H1 (cell line): ENCODE measurements at regions not wholly inside any gene's neighbourhood (a gene's known extent, or its start where the extent isn't known, plus 50 kb on each side); places are given as distances from the start of the nearest gene placed in this dataset.

ENCODE experiments used
- CTCF ChIA-PET: fragments of 300-600 bp; sonication (Branson Sonifier 250); formaldehyde crosslinking; loops from one replicate; lab custom pipeline; 2021; ENCODE audit not compliant: partially characterized antibody; lab: Charles Lee
- POLR2A ChIA-PET: fragments of 300-600 bp; sonication (Branson Sonifier 250); formaldehyde crosslinking; loops from one replicate; lab custom pipeline; 2021; ENCODE audit warnings: inconsistent platforms; ENCODE audit not compliant: partially characterized antibody; lab: Charles Lee
- DNase-seq, 2 experiments: peaks; one replicate each; pipeline versions ENCODE4 v3.0.0 to v3.0.0-alpha.2; 2010 to 2022; ENCODE audit warnings: low spot score in 2 of 2, low read depth in 1 of 2, mixed read lengths in 1 of 2
- FAIRE-seq: peaks from 2 replicates; lab custom pipeline; 2011; peaks lifted over from hg19 to GRCh38; lab: Jason Lieb, UNC
- H2AFZ ChIP-seq: 2 replicates; pipeline ENCODE4 v1.8.1; 2012; ENCODE audit warnings: low read length, inconsistent platforms
- H2AK5ac ChIP-seq: 2 replicates; pipeline ENCODE4 v1.6.1; 2013; ENCODE audit warnings: low read depth, low read length
- H2BK120ac ChIP-seq: replicated peaks from 2 replicates; pipeline ENCODE3; 2013; ENCODE audit warnings: low read depth, low read length, inconsistent platforms
- H2BK12ac ChIP-seq: 2 replicates; pipeline ENCODE4 v1.6.1; 2013; ENCODE audit warnings: low read depth, low read length
- H2BK15ac ChIP-seq: 2 replicates; pipeline ENCODE4 v1.6.1; 2013; ENCODE audit warnings: low read length
- H2BK20ac ChIP-seq: 2 replicates; pipeline ENCODE4 v1.6.1; 2013; ENCODE audit warnings: low read length
- H2BK5ac ChIP-seq: 2 replicates; pipeline ENCODE4 v1.6.1; 2013; ENCODE audit warnings: low read depth, low read length
- H3K14ac ChIP-seq: 2 replicates; pipeline ENCODE4 v1.6.1; 2013; ENCODE audit warnings: inconsistent platforms; ENCODE audit not compliant: insufficient read length
- H3K18ac ChIP-seq: 2 replicates; pipeline ENCODE4 v1.6.1; 2013; ENCODE audit warnings: low read length; ENCODE audit errors: extremely low read depth
- H3K23ac ChIP-seq: 2 replicates; pipeline ENCODE4 v1.6.1; 2013; ENCODE audit warnings: inconsistent platforms; ENCODE audit not compliant: insufficient read length
- H3K23me2 ChIP-seq: 2 replicates; pipeline ENCODE4 v1.6.1; 2013; ENCODE audit warnings: low read depth, low read length
- H3K27ac ChIP-seq: 2 replicates; pipeline ENCODE4 v1.6.1; 2011; ENCODE audit warnings: low read depth, low read length, inconsistent platforms
- H3K27me3 ChIP-seq, 4 experiments: replicated peaks in 1 of 4; 1 replicate in 1 of 4; 2 replicates in 3 of 4; pipeline versions ENCODE4 v1.6.1 to v1.8.1; 2011 to 2013; ENCODE audit warnings: low read length in 3 of 4, mild to moderate bottlenecking in 3 of 4, inconsistent platforms in 2 of 4, mixed read lengths in 2 of 4, moderate library complexity in 1 of 4; ENCODE audit not compliant: control insufficient read depth in 3 of 4, insufficient read depth in 3 of 4; ENCODE audit errors: extremely low read depth in 1 of 4
- H3K36me3 ChIP-seq, 4 experiments: 2 replicates each; pipeline versions ENCODE4 v1.6.1 to v1.8.1; 2011 to 2013; ENCODE audit warnings: mild to moderate bottlenecking in 4 of 4, low read length in 3 of 4, moderate library complexity in 2 of 4, control low read depth in 1 of 4, inconsistent platforms in 1 of 4; ENCODE audit not compliant: insufficient read depth in 4 of 4, control insufficient read depth in 2 of 4
- H3K4ac ChIP-seq: replicated peaks from 2 replicates; pipeline ENCODE3; 2013; ENCODE audit warnings: low read length, low read depth, mixed read lengths, inconsistent platforms; ENCODE audit not compliant: insufficient read length
- H3K4me1 ChIP-seq, 4 experiments: replicated peaks in 1 of 4; 1 replicate in 1 of 4; 2 replicates in 3 of 4; pipeline versions ENCODE4 v1.6.1 to v1.8.1; 2011 to 2013; ENCODE audit warnings: low read length in 3 of 4, inconsistent platforms in 2 of 4, mixed read lengths in 1 of 4; ENCODE audit not compliant: insufficient read depth in 4 of 4, control insufficient read depth in 3 of 4
- H3K4me2 ChIP-seq, 2 experiments: 2 replicates each; pipeline versions ENCODE4 v1.6.1 to v1.8.1; 2011 to 2013; ENCODE audit warnings: low read depth in 2 of 2, low read length in 2 of 2, control low read depth in 1 of 2, inconsistent platforms in 1 of 2, mild to moderate bottlenecking in 1 of 2; ENCODE audit not compliant: insufficient read depth in 1 of 2
- H3K4me3 ChIP-seq, 4 experiments: fragments of 200-600, 300-600 bp in 1 of 4; sonication (generic), shearing (Covaris generic), sonication (Bioruptor Twin) in 1 of 4; 2 replicates each; pipeline versions ENCODE4 v1.5.1 to v1.8.1; 2011 to 2016; ENCODE audit warnings: low read length in 4 of 4, low read depth in 3 of 4, control low read depth in 2 of 4, inconsistent platforms in 2 of 4, mild to moderate bottlenecking in 2 of 4, mixed read lengths in 1 of 4, moderate library complexity in 1 of 4; ENCODE audit not compliant: insufficient read depth in 2 of 4; ENCODE audit errors: extremely low read depth in 1 of 4
- H3K56ac ChIP-seq: replicated peaks from 2 replicates; pipeline ENCODE3; 2013; ENCODE audit warnings: low read depth, mild to moderate bottlenecking, mixed read lengths, low read length, inconsistent platforms; ENCODE audit not compliant: insufficient read length
- H3K79me1 ChIP-seq: 2 replicates; pipeline ENCODE4 v1.6.1; 2013; ENCODE audit warnings: low read depth, low read length, control low read depth
- H3K79me2 ChIP-seq, 2 experiments: 2 replicates each; pipeline versions ENCODE4 v1.6.1 to v1.8.1; 2012 to 2013; ENCODE audit warnings: low read length in 2 of 2, mild to moderate bottlenecking in 2 of 2, inconsistent platforms in 1 of 2; ENCODE audit not compliant: insufficient read depth in 2 of 2, control insufficient read depth in 1 of 2
- H3K9ac ChIP-seq, 4 experiments: replicated peaks in 1 of 4; 1 replicate in 1 of 4; 2 replicates in 3 of 4; pipeline versions ENCODE4 v1.6.1 to v1.8.1; 2011 to 2013; ENCODE audit warnings: low read depth in 3 of 4, low read length in 3 of 4, control low read depth in 2 of 4, mild to moderate bottlenecking in 2 of 4, moderate library complexity in 2 of 4, inconsistent platforms in 1 of 4; ENCODE audit errors: extremely low read depth in 1 of 4
- H3K9me3 ChIP-seq, 2 experiments: 2 replicates each; pipeline versions ENCODE4 v1.6.1 to v1.8.1; 2012 to 2013; ENCODE audit warnings: mild to moderate bottlenecking in 2 of 2, moderate library complexity in 2 of 2, control low read depth in 1 of 2, inconsistent platforms in 1 of 2, low read depth in 1 of 2, low read length in 1 of 2, mixed read lengths in 1 of 2; ENCODE audit not compliant: insufficient read depth in 2 of 2
- H4K20me1 ChIP-seq, 2 experiments: replicated peaks in 1 of 2; 2 replicates each; pipeline versions ENCODE3 to v1.8.1; 2011 to 2013; ENCODE audit warnings: inconsistent platforms in 2 of 2, low read length in 2 of 2, mild to moderate bottlenecking in 1 of 2; ENCODE audit not compliant: insufficient read depth in 2 of 2, control insufficient read depth in 1 of 2
- H4K5ac ChIP-seq: 2 replicates; pipeline ENCODE4 v1.6.1; 2013; ENCODE audit warnings: low read length, low read depth, mixed read lengths, inconsistent platforms; ENCODE audit not compliant: insufficient read length
- H4K8ac ChIP-seq: 2 replicates; pipeline ENCODE4 v1.8.0; 2013; ENCODE audit warnings: mild to moderate bottlenecking, moderate library complexity, low read length, inconsistent platforms; ENCODE audit not compliant: insufficient read depth; ENCODE audit errors: extremely low read depth
- H4K91ac ChIP-seq: replicated peaks from 2 replicates; pipeline ENCODE3; 2013; ENCODE audit warnings: low read length, mixed read lengths, inconsistent platforms; ENCODE audit not compliant: insufficient read length
- CTBP2 ChIP-seq: IDR thresholded peaks from 2 replicates; pipeline ENCODE4 v1.7.0; 2011; ENCODE audit warnings: borderline replicate concordance, mild to moderate bottlenecking, moderate library complexity, mixed read lengths, low read length; ENCODE audit not compliant: insufficient read depth, insufficient read length
- WGBS, 2 experiments: shearing (Covaris generic) in 1 of 2; methylation state at CpG; one replicate each; pipeline versions ENCODE4 v1.1.6 to v1.1.7; 2013 to 2015; ENCODE audit warnings: low lambda C conversion rate in 2 of 2, mixed read lengths in 2 of 2, inconsistent platforms in 1 of 2, low coverage in 1 of 2, missing lambda C conversion rate in 1 of 2; ENCODE audit not compliant: insufficient replicate concordance in 2 of 2, insufficient coverage in 1 of 2, insufficient read length in 1 of 2; ENCODE audit errors: extremely low coverage in 1 of 2, missing lambda C conversion rate in 1 of 2; 5-methylcytosine and 5-hydroxymethylcytosine counted together

- Histone ChIP-seq H2AFZ (no peak overlapping the region), H3K27ac (no peak overlapping the region), H3K4me3 (no peak overlapping the region), H4K8ac (no peak overlapping the region), H2BK12ac (no peak overlapping the region), H2BK20ac (no peak overlapping the region), H4K20me1 (no peaks in the 10 kb centered on the region), H3K23ac (no peak overlapping the region), H2BK15ac (no peak overlapping the region), H2BK120ac (no peak overlapping the region), H3K23me2 (no peaks in the 10 kb centered on the region), H3K4me1 (no peaks in the 10 kb centered on the region; a peak in 1 of 7 replicates), H3K9ac (no peak overlapping the region), H3K4ac (no peak overlapping the region), H3K36me3 (no peaks in the 10 kb centered on the region), H2BK5ac (no peak overlapping the region), H3K79me1 (no peaks in the 10 kb centered on the region), H3K18ac (no peak overlapping the region), H4K91ac (no peak overlapping the region), H4K5ac (no peak overlapping the region), H3K56ac (no peak overlapping the region), H2AK5ac (no peak overlapping the region), H3K4me2 (no peak overlapping the region), H3K9me3 (no peaks in the 10 kb centered on the region), H3K14ac (no peak overlapping the region), H3K79me2 (no peaks in the 10 kb centered on the region), H3K27me3 (no peaks in the 10 kb centered on the region)
- DNase-seq (no peak), FAIRE-seq (no peak)
- no peak for TF ChIP-seq CTBP2
- POLR2A ChIA-PET: no interaction called here
- 92% methylated on average over 6 of the region's 6 CpGs; no CpG with 5 or more reads in 1 of the 2 experiments for WGBS, 2 experiments
- CTCF ChIA-PET: interaction anchor here (1.0 to 2.3 kb wide), 4 partner anchors 21 to 829 kb away, joined by 3 to 12 read pairs (median 3); no protein-coding TSS in a partner anchor
Observed at GRCh38 chr9:86508208-86508903, 154.1 kb upstream of the TUT7 start.
